Smooth muscle cell (in vitro differentiated cells): ENCODE measurements at regions not wholly inside any gene's neighbourhood (a gene's known extent, or its start where the extent isn't known, plus 50 kb on each side); places are given as distances from the start of the nearest gene placed in this dataset.

ENCODE experiments used
- DNase-seq: peaks from one replicate; lab custom pipeline; 2025; ENCODE audit not compliant: unreplicated experiment; lab: John Stamatoyannopoulos, UW
- H2AFZ ChIP-seq: fragments of 200-600 bp; sonication (generic); 2 replicates; pipeline ENCODE4 v1.6.0; 2016; ENCODE audit warnings: antibody characterized with exemption, low read depth, mild to moderate bottlenecking
- H3F3A ChIP-seq: fragments of 200-600 bp; sonication (generic); 2 replicates; pipeline ENCODE4 v1.6.0; 2017; ENCODE audit warnings: antibody characterized with exemption, low read depth
- H3K27ac ChIP-seq: fragments of 200-600 bp; sonication (generic); 2 replicates; pipeline ENCODE4 v1.5.1; 2016; ENCODE audit warnings: low read depth, mild to moderate bottlenecking
- H3K27me3 ChIP-seq: fragments of 200-600 bp; sonication (generic); 2 replicates; pipeline ENCODE4 v1.6.1; 2016; ENCODE audit warnings: low read depth, mild to moderate bottlenecking
- H3K36me3 ChIP-seq: fragments of 200-600 bp; sonication (generic); 2 replicates; pipeline ENCODE4 v1.5.1; 2016; ENCODE audit warnings: low read depth
- H3K4me1 ChIP-seq: fragments of 200-600 bp; sonication (generic); 2 replicates; pipeline ENCODE4 v1.5.1; 2016; ENCODE audit warnings: low read depth
- H3K4me2 ChIP-seq: fragments of 200-600 bp; sonication (generic); 2 replicates; pipeline ENCODE4 v1.6.0; 2016; ENCODE audit warnings: mild to moderate bottlenecking
- H3K4me3 ChIP-seq: fragments of 200-600 bp; sonication (generic); 2 replicates; pipeline ENCODE4 v1.5.1; 2016; ENCODE audit warnings: mild to moderate bottlenecking
- H3K79me2 ChIP-seq: fragments of 200-600 bp; sonication (generic); 2 replicates; pipeline ENCODE4 v1.6.0; 2016; ENCODE audit warnings: low read depth, mild to moderate bottlenecking
- H3K9ac ChIP-seq: fragments of 200-600 bp; sonication (generic); 2 replicates; pipeline ENCODE4 v1.6.0; 2016; ENCODE audit warnings: low read depth
- H3K9me3 ChIP-seq: fragments of 200-600 bp; sonication (generic); replicated peaks from 2 replicates; pipeline ENCODE4 v1.5.1; 2016; ENCODE audit warnings: low read depth
- H4K20me1 ChIP-seq: fragments of 200-600 bp; sonication (generic); 2 replicates; pipeline ENCODE4 v1.6.0; 2016; ENCODE audit warnings: low read depth
- CTCF ChIP-seq: fragments of 200-600 bp; sonication (generic); IDR thresholded peaks from 2 replicates; pipeline ENCODE4 v1.5.1; 2017; ENCODE audit warnings: borderline replicate concordance, mild to moderate bottlenecking, antibody characterized with exemption; ENCODE audit not compliant: insufficient read depth, poor library complexity, severe bottlenecking
- whole genome bisulfite sequencing: methylation state at CpG from one replicate; pipeline ENCODE4 v1.1.7; 2016; ENCODE audit warnings: low lambda C conversion rate; 5-methylcytosine and 5-hydroxymethylcytosine counted together

GRCh38 chr3:28646435-28646834 is 297.8 kb upstream of the AZI2 start:
- Histone ChIP-seq H4K20me1 (no peaks in the 10 kb centered on the region), H3K79me2 (no peaks in the 10 kb centered on the region), H3K4me2 (no peak overlapping the region), H3K36me3 (no peaks in the 10 kb centered on the region), H3K4me1 (no peaks in the 10 kb centered on the region), H3K27ac (no peak overlapping the region), H3K4me3 (no peak overlapping the region), H3K27me3 (no peaks in the 10 kb centered on the region), H3F3A (no peaks in the 10 kb centered on the region), H3K9me3 (no peaks in the 10 kb centered on the region), H3K9ac (no peak overlapping the region), H2AFZ (no peak overlapping the region)
- 57% methylated on average over 4 of the region's 4 CpGs for WGBS
- no peak for TF ChIP-seq CTCF
- DNase-seq: no peak

- Histone ChIP-seq H3K36me3 (no peaks in the 10 kb centered on the region), H3K79me2 (no peaks in the 10 kb centered on the region), H3K27me3 (no peaks in the 10 kb centered on the region), H4K20me1 (no peaks in the 10 kb centered on the region), H3K4me1 (no peaks in the 10 kb centered on the region), H3F3A (no peaks in the 10 kb centered on the region), H2AFZ (no peak overlapping the region), H3K4me3 (no peak overlapping the region), H3K4me2 (no peak overlapping the region), H3K9ac (no peak overlapping the region), H3K27ac (no peak overlapping the region), H3K9me3 (no peaks in the 10 kb centered on the region)
- no peak for TF ChIP-seq CTCF
- DNase-seq: no peak
- 88% methylated on average over 2 of the region's 2 CpGs for WGBS
Measured at GRCh38 chr3:28649266-28649665, 300.6 kb upstream of the AZI2 start.

- WGBS: 94% methylated on average over 3 of the region's 3 CpGs
- H3K4me3 ChIP-seq: no peak overlapping the region
- H3K27me3 ChIP-seq: no peaks in the 10 kb centered on the region
- H4K20me1 ChIP-seq: no peaks in the 10 kb centered on the region
- no peaks in the 10 kb centered on the region for H3F3A ChIP-seq
- H3K4me1 ChIP-seq: no peaks in the 10 kb centered on the region
- no peak for DNase-seq
- no peak overlapping the region for H3K27ac ChIP-seq
- no peaks in the 10 kb centered on the region for H3K79me2 ChIP-seq
- no peak overlapping the region for H3K4me2 ChIP-seq
- H3K9ac ChIP-seq: no peak overlapping the region
- no peak for TF ChIP-seq CTCF
- no peaks in the 10 kb centered on the region for H3K36me3 ChIP-seq
- no peak overlapping the region for H2AFZ ChIP-seq
- H3K9me3 ChIP-seq: no peaks in the 10 kb centered on the region
Measured at GRCh38 chr3:28651159-28651558, 302.5 kb upstream of the AZI2 start.

GRCh38 chr3:28664123-28664522 is 315.5 kb upstream of the AZI2 start:
- 90% methylated on average over 5 of the region's 5 CpGs for WGBS
- Histone ChIP-seq H3K9ac (no peak overlapping the region), H4K20me1 (no peaks in the 10 kb centered on the region), H3K4me1 (no peaks in the 10 kb centered on the region), H3K4me3 (no peak overlapping the region), H2AFZ (no peak overlapping the region), H3K4me2 (no peak overlapping the region), H3K9me3 (no peaks in the 10 kb centered on the region), H3K36me3 (no peaks in the 10 kb centered on the region), H3K27me3 (no peaks in the 10 kb centered on the region), H3F3A (no peaks in the 10 kb centered on the region), H3K27ac (no peak overlapping the region), H3K79me2 (no peaks in the 10 kb centered on the region)
- DNase-seq: no peak
- TF ChIP-seq CTCF: no peak
